ENCODE measurements at regions not wholly inside any gene's neighbourhood (a gene's known extent, or its start where the extent isn't known, plus 50 kb on each side); places are given as distances from the start of the nearest gene placed in this dataset.

GRCh38 chr9:38282756-38283155 is 109.7 kb upstream of the ALDH1B1 start:
- DNase-seq (ENCODE audit: insufficient read length), result no peak
- no peak for FAIRE-seq
- TF ChIP-seq TAF1 (IDR thresholded peaks at IDR 0.05; ENCODE audit: borderline replicate concordance, low read depth, low read length), result no peak
- TF ChIP-seq POLR2AphosphoS5 (IDR thresholded peaks at IDR 0.05; ENCODE audit: low read depth, low read length), result no peak

- DNase-seq (ENCODE audit: insufficient read length), result no peak
- FAIRE-seq, result no peak
- no peak for TF ChIP-seq POLR2A (IDR thresholded peaks at IDR 0.05; ENCODE audit: low read depth, low read length)
- no peak for TF ChIP-seq POLR2AphosphoS5 (IDR thresholded peaks at IDR 0.05; ENCODE audit: low read depth, low read length)
- no peak for TF ChIP-seq TAF1 (IDR thresholded peaks at IDR 0.05; ENCODE audit: borderline replicate concordance, low read depth, low read length)
Measured at GRCh38 chr9:38281917-38282316, 110.6 kb upstream of the ALDH1B1 start.

GRCh38 chr9:38281196-38281595 is 111.3 kb upstream of the ALDH1B1 start:
- DNase-seq (ENCODE audit: insufficient read length) (no peak), FAIRE-seq (no peak)
- TF ChIP-seq POLR2AphosphoS5 (IDR thresholded peaks at IDR 0.05; ENCODE audit: low read depth, low read length) (no peak), TAF1 (IDR thresholded peaks at IDR 0.05; ENCODE audit: borderline replicate concordance, low read depth, low read length) (no peak), POLR2A (IDR thresholded peaks at IDR 0.05; ENCODE audit: low read depth, low read length) (no peak)

GRCh38 chr9:38280251-38280800 is 112.2 kb upstream of the ALDH1B1 start:
- FAIRE-seq (no peak), DNase-seq (ENCODE audit: insufficient read length) (no peak)
- TF ChIP-seq TAF1 (IDR thresholded peaks at IDR 0.05; ENCODE audit: borderline replicate concordance, low read depth, low read length), result no peak
- TF ChIP-seq POLR2A (IDR thresholded peaks at IDR 0.05; ENCODE audit: low read depth, low read length), result no peak
- no peak for TF ChIP-seq POLR2AphosphoS5 (IDR thresholded peaks at IDR 0.05; ENCODE audit: low read depth, low read length)

- no peak for TF ChIP-seq POLR2AphosphoS5 (IDR thresholded peaks at IDR 0.05; ENCODE audit: low read depth, low read length)
- no peak for TF ChIP-seq POLR2A (IDR thresholded peaks at IDR 0.05; ENCODE audit: low read depth, low read length)
- TF ChIP-seq TAF1 (IDR thresholded peaks at IDR 0.05; ENCODE audit: borderline replicate concordance, low read depth, low read length), result no peak
- FAIRE-seq, result no peak
- no peak for DNase-seq (ENCODE audit: insufficient read length)
Measured at GRCh38 chr9:38278931-38279679, 113.4 kb upstream of the ALDH1B1 start.

- DNase-seq (ENCODE audit: insufficient read length) (no peak), FAIRE-seq (no peak)
- TF ChIP-seq TAF1 (IDR thresholded peaks at IDR 0.05; ENCODE audit: borderline replicate concordance, low read depth, low read length), result no peak
- TF ChIP-seq POLR2AphosphoS5 (IDR thresholded peaks at IDR 0.05; ENCODE audit: low read depth, low read length), result no peak
- no peak for TF ChIP-seq POLR2A (IDR thresholded peaks at IDR 0.05; ENCODE audit: low read depth, low read length)
Measured at GRCh38 chr9:38278457-38278856, 114.0 kb upstream of the ALDH1B1 start.

GRCh38 chr9:38277601-38278200 is 114.8 kb upstream of the ALDH1B1 start:
- no peak for TF ChIP-seq TAF1 (IDR thresholded peaks at IDR 0.05; ENCODE audit: borderline replicate concordance, low read depth, low read length)
- no peak for TF ChIP-seq POLR2A (IDR thresholded peaks at IDR 0.05; ENCODE audit: low read depth, low read length)
- no peak for TF ChIP-seq POLR2AphosphoS5 (IDR thresholded peaks at IDR 0.05; ENCODE audit: low read depth, low read length)
- FAIRE-seq (no peak), DNase-seq (ENCODE audit: insufficient read length) (no peak)

- TF ChIP-seq POLR2A (IDR thresholded peaks at IDR 0.05; ENCODE audit: low read depth, low read length), result no peak
- no peak for TF ChIP-seq TAF1 (IDR thresholded peaks at IDR 0.05; ENCODE audit: borderline replicate concordance, low read depth, low read length)
- no peak for TF ChIP-seq POLR2AphosphoS5 (IDR thresholded peaks at IDR 0.05; ENCODE audit: low read depth, low read length)
- FAIRE-seq (no peak), DNase-seq (ENCODE audit: insufficient read length) (no peak)
Measured at GRCh38 chr9:38276771-38277439, 115.6 kb upstream of the ALDH1B1 start.

- TF ChIP-seq POLR2A (IDR thresholded peaks at IDR 0.05; ENCODE audit: low read depth, low read length), result no peak
- no peak for TF ChIP-seq TAF1 (IDR thresholded peaks at IDR 0.05; ENCODE audit: borderline replicate concordance, low read depth, low read length)
- TF ChIP-seq POLR2AphosphoS5 (IDR thresholded peaks at IDR 0.05; ENCODE audit: low read depth, low read length), result no peak
- FAIRE-seq, result no peak
Measured at GRCh38 chr9:38274800-38275199, 117.7 kb upstream of the ALDH1B1 start.

GRCh38 chr9:38272710-38273109 is 119.8 kb upstream of the ALDH1B1 start:
- FAIRE-seq (no peak), DNase-seq (ENCODE audit: insufficient read length) (no peak)
- no peak for TF ChIP-seq TAF1 (IDR thresholded peaks at IDR 0.05; ENCODE audit: borderline replicate concordance, low read depth, low read length)
- no peak for TF ChIP-seq POLR2AphosphoS5 (IDR thresholded peaks at IDR 0.05; ENCODE audit: low read depth, low read length)
- no peak for TF ChIP-seq POLR2A (IDR thresholded peaks at IDR 0.05; ENCODE audit: low read depth, low read length)

More at GRCh38 chr9:38274800-38275199, 117.7 kb upstream of the ALDH1B1 start:
- DNase-seq (ENCODE audit: insufficient read length), result no peak

GRCh38 chr9:38271666-38272241 is 120.7 kb upstream of the ALDH1B1 start:
- DNase-seq (ENCODE audit: insufficient read length), result no peak
- no peak for FAIRE-seq
- no peak for TF ChIP-seq TAF1 (IDR thresholded peaks at IDR 0.05; ENCODE audit: borderline replicate concordance, low read depth, low read length)
- TF ChIP-seq POLR2A (IDR thresholded peaks at IDR 0.05; ENCODE audit: low read depth, low read length), result no peak
- no peak for TF ChIP-seq POLR2AphosphoS5 (IDR thresholded peaks at IDR 0.05; ENCODE audit: low read depth, low read length)
